WI38 (cell line): ENCODE measurements at regions not wholly inside any gene's neighbourhood (a gene's known extent, or its start where the extent isn't known, plus 50 kb on each side); places are given as distances from the start of the nearest gene placed in this dataset.

ENCODE experiments used
- H3K4me3 ChIP-seq: 2 replicates; pipeline ENCODE4 v1.5.1; 2011; ENCODE audit warnings: low read depth, mild to moderate bottlenecking, control low read depth, low read length
- TF ChIP-seq, protein P1 (sequence below): IDR thresholded peaks from 2 replicates; pipeline ENCODE4 v1.5.1; 2012; ENCODE audit warnings: low read depth, mild to moderate bottlenecking, control low read depth, low read length

DNA sequence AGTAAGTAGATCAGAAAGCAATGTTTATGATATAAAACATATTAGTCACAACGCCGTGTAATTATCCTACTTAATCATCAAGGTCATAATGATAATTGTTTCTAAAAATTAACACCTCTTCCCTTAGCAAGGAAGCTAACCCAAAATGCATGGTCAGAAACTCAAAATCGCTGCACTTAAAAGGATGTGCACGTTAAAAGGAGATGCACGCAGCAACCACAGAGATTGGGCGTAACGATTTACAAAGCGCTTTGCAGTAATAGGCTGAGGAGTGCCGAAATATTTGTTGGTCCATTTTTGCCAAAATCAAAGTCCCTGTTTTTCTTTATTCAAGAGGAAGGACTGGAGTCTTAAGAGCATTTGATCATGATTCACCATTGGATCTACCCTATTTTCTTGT, 1077.2 kb downstream of the VRK1 start:
- H3K4me3 ChIP-seq: no peak overlapping the region
- TF ChIP-seq, protein P1, sequence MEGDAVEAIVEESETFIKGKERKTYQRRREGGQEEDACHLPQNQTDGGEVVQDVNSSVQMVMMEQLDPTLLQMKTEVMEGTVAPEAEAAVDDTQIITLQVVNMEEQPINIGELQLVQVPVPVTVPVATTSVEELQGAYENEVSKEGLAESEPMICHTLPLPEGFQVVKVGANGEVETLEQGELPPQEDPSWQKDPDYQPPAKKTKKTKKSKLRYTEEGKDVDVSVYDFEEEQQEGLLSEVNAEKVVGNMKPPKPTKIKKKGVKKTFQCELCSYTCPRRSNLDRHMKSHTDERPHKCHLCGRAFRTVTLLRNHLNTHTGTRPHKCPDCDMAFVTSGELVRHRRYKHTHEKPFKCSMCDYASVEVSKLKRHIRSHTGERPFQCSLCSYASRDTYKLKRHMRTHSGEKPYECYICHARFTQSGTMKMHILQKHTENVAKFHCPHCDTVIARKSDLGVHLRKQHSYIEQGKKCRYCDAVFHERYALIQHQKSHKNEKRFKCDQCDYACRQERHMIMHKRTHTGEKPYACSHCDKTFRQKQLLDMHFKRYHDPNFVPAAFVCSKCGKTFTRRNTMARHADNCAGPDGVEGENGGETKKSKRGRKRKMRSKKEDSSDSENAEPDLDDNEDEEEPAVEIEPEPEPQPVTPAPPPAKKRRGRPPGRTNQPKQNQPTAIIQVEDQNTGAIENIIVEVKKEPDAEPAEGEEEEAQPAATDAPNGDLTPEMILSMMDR: no peak

DNA sequence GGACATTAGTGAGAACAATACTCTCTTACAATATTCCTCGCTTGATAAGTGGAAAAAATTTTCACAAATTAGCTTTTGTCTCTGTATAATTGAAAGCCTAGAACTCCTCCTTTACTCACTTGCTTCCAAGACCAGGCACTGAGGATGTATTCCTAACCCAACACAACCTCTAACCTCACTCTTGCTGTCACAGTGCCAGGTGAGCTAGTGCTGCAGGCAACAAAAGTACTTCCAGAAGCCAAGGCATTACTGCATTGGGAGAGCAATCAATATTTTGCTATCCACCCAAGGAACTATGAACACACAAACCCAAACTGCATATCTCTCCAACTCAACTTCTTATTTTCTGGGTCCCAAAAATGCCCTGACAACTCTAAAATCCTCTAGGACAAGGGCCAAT, 1081.0 kb downstream of the VRK1 start:
- TF ChIP-seq, protein P1: no peak
- no peak overlapping the region for H3K4me3 ChIP-seq

DNA sequence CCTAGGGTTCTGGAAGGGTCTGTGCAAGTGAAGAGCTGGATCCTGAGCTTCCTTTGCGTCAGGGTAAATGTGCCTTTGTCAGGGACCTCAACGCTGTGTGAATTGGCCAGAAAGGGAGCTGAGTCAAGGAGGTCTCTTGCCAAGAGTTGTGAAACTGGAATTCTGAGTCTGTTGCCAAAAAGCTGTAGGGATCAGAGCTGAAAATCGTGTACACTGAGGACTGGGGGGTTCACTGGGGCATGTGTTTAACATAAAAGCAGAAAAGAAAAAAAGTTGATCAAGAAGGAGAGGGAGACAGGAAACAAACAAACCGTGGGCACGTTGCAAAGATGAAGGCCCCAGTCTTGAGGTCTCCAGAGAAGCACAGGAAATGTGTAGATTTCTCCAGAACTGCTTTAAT, 1081.5 kb downstream of the VRK1 start:
- H3K4me3 ChIP-seq: no peak overlapping the region
- TF ChIP-seq, protein P1: no peak

DNA sequence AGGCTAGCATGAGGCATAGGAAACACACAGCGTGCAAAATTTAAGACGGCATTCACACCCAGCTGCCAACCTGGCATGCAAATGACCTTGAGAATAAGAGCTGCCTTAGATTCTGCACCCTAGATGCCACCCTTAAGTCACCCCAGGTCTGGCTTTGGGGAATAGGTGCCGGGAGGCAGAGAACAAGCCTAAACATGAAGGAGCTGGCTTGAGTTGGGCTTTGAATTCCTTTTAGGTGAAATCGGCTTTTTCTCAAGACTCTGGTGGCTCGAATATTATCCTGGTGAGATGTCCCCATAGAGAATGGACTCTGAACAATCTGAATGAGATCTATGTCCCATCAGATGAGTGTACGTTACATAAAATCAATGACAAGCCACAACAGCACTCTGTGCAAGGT, 1090.5 kb downstream of the VRK1 start:
- TF ChIP-seq, protein P1: no peak
- H3K4me3 ChIP-seq: no peak overlapping the region

DNA sequence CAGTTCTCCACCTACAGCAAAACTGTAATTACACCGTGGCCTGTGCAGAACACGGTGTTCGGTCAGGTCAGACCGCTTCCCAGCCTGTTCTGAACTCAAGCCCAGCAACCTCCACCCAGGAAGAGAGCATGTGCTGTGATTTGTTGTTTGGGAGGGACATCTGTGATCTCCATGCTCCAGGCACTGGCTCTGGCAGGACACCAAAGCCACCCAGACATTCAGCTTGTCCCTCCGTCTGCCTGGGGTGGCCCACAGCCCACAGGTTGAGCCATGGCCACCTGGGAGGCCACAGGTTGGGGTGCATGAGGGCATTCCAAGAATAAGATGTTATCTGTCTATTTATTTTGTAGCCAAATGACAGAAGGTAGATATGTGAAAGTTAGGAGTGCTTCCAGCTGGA, 1091.1 kb downstream of the VRK1 start:
- TF ChIP-seq, protein P1: no peak

DNA sequence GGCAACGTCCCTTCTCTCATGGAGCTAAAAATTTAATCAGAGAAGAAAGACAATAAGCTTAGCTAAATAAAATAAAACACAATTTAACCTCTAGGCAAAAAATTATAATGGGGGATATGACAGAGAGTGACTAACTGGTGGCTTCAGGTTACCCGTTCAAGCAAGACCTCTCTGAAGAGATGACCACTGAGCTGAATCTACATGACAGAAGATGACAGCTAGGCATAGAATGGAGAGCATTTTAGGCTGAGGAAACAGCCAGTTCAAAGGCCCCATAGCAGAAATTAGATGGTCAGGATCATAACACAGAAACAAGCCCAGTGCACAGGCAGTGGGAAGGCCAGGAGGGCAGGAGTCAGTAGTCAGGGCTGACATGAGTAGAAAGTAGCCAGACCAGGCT, 1094.3 kb downstream of the VRK1 start:
- TF ChIP-seq, protein P1: no peak
- H3K4me3 ChIP-seq: no peak overlapping the region

More for the DNA sequence above, 1091.1 kb downstream of the VRK1 start:
- no peak overlapping the region for H3K4me3 ChIP-seq

DNA sequence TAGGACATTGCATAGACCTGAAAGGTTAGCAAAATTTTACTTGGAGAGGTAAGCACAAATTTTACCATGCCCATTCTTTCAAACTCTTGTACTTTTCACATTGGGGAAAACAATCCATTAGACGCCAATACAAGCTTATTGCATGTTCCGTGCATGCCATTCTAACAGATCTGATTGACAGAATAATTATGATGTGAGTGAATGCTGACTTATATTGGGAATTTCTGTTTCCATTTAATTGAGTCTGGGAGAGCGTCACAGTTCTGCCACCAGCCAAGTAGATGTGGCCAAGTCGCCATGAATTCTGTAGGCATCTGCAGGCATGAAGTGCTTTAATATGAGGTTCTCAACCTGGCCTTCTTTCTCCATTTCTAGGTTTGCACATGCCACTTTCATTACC, 1097.4 kb downstream of the VRK1 start:
- H3K4me3 ChIP-seq: no peak overlapping the region
- TF ChIP-seq, protein P1: no peak
